ENCODE measurements at regions not wholly inside any gene's neighbourhood (a gene's known extent, or its start where the extent isn't known, plus 50 kb on each side); places are given as distances from the start of the nearest gene placed in this dataset.

- DNase-seq (no peak), ATAC-seq (no peak)
- intact Hi-C loops (cut with DNase I) = no loop called here
- Histone ChIP-seq H3K27ac (no peak overlapping the region), H3K4me1 (peaks cover 12% of the 10 kb centered on the region), H3K27me3 (ENCODE audit: low read depth) (no peaks in the 10 kb centered on the region), H3K9me3 (no peaks in the 10 kb centered on the region), H3K36me3 (no peaks in the 10 kb centered on the region), H3K4me3 (no peak overlapping the region)
- TF ChIP-seq, protein P1, sequence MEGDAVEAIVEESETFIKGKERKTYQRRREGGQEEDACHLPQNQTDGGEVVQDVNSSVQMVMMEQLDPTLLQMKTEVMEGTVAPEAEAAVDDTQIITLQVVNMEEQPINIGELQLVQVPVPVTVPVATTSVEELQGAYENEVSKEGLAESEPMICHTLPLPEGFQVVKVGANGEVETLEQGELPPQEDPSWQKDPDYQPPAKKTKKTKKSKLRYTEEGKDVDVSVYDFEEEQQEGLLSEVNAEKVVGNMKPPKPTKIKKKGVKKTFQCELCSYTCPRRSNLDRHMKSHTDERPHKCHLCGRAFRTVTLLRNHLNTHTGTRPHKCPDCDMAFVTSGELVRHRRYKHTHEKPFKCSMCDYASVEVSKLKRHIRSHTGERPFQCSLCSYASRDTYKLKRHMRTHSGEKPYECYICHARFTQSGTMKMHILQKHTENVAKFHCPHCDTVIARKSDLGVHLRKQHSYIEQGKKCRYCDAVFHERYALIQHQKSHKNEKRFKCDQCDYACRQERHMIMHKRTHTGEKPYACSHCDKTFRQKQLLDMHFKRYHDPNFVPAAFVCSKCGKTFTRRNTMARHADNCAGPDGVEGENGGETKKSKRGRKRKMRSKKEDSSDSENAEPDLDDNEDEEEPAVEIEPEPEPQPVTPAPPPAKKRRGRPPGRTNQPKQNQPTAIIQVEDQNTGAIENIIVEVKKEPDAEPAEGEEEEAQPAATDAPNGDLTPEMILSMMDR (IDR thresholded peaks at IDR 0.05) = no peak
Observed at GRCh38 chr5:52685566-52685965, 102.2 kb upstream of the ITGA1 start.

DNA sequence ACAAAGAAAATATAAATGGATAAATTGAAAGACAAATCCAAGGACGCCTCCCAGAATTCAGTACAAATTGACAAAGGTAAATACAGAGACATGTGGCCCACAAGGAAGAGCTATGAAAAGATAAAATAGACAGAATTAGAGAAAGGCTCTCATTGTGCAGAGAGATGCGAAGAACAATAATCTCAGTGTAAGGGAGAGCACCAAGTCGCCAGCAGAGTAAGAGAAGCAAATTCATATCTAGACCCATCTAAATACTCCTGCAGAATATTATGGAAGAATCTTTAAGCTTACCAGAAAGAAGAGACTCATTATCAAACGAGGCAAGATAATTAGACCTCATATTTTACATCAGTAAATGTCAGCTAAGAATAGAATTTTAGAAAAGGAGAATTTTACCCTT is 101.7 kb upstream of the ITGA1 start:
- H3K9me3 ChIP-seq = no peaks in the 10 kb centered on the region
- H3K4me1 ChIP-seq = peaks cover 16% of the 10 kb centered on the region
- H3K4me3 ChIP-seq = no peak overlapping the region
- no peak for ATAC-seq
- no peak overlapping the region for H3K27ac ChIP-seq
- no peak for DNase-seq
- no peaks in the 10 kb centered on the region for H3K36me3 ChIP-seq
- intact Hi-C loops (cut with DNase I) = no loop called here
- TF ChIP-seq, protein P1 (IDR thresholded peaks at IDR 0.05) = no peak
- no peaks in the 10 kb centered on the region for H3K27me3 ChIP-seq (ENCODE audit: low read depth)

DNA sequence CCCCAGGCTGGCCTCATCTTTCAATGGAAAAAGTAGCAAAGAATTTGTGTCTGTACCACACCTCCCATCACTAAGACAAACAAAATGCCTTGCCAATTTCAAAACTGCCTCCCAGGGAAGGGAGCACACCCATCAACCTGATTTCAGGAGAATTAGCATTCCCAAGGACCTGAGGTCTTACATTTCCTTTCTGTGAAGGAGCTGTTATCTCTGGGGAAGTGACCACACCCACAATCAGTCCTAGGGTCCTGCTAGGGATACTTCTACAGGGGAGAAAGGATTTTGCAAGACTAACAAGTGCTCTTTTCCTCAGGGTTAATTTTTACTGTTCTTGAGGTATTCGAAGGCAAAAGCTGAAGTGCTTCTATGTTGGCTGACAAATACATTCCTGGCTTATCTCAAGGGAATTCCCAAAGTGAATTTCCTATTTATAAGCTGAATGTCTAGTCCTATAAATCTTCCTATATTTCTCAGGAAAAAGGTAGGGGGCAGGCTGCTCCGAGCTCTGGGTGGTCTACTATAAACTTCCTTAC is 97.4 kb upstream of the ITGA1 start:
- intact Hi-C loops (cut with DNase I) = no loop called here
- Histone ChIP-seq H3K27me3 (ENCODE audit: low read depth) (no peaks in the 10 kb centered on the region), H3K4me3 (no peak overlapping the region), H3K27ac (peak overlapping the region; percentile 15), H3K36me3 (no peaks in the 10 kb centered on the region), H3K4me1 (peaks cover 26% of the 10 kb centered on the region), H3K9me3 (no peaks in the 10 kb centered on the region)
- DNase-seq = no peak
- ATAC-seq = peak; percentile 59 to 81
- TF ChIP-seq, protein P1 (IDR thresholded peaks at IDR 0.05) = no peak

DNA sequence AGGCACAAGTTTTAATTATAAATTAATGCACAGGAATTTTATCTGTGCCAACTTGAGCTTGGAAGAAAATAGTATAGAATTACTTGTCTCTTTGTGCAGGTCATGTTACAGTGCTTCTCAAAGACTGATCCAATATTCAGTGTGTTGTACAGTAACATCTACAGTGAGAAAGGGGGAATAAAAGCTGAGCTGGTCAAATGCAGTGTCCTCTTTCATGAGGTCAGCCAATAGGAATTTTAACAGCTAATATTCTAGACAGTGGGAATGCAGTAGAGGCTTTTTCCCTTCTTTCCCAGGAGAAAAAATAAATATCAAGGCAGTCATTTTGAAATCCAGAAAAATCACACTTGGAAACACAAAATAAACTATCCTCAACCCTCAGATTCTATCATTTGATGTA is 95.7 kb upstream of the ITGA1 start:
- H3K4me3 ChIP-seq = no peak overlapping the region
- H3K36me3 ChIP-seq = no peaks in the 10 kb centered on the region
- peaks cover 26% of the 10 kb centered on the region for H3K4me1 ChIP-seq
- no peaks in the 10 kb centered on the region for H3K9me3 ChIP-seq
- TF ChIP-seq, protein P1 (IDR thresholded peaks at IDR 0.05) = no peak
- no peak for ATAC-seq
- intact Hi-C loops (cut with DNase I) = no loop called here
- H3K27me3 ChIP-seq (ENCODE audit: low read depth) = no peaks in the 10 kb centered on the region
- DNase-seq = no peak
- H3K27ac ChIP-seq = no peak overlapping the region

DNA sequence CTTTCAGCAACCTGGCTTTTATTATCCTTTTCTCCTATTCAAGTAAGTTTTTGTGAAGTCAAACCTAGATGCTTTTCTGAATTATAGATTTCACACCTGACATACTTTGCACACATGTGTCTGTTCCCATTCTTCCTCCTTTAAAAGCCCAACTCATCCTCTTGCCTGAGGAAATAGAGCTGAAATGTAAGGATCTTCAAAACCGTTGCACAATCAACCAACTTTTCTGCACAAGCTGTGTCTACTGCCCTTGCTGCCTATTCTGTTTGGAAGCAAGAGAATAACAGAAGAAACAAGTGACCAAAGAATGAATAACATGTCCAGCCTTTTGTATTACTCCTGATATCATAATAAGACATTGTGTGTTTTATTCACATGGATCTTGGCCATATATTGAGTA is 95.1 kb upstream of the ITGA1 start:
- no peaks in the 10 kb centered on the region for H3K36me3 ChIP-seq
- intact Hi-C loops (cut with DNase I) = no loop called here
- H3K9me3 ChIP-seq = no peaks in the 10 kb centered on the region
- peaks cover 26% of the 10 kb centered on the region for H3K4me1 ChIP-seq
- TF ChIP-seq, protein P1 (IDR thresholded peaks at IDR 0.05) = no peak
- H3K27ac ChIP-seq = no peak overlapping the region
- ATAC-seq (no peak), DNase-seq (no peak)
- no peaks in the 10 kb centered on the region for H3K27me3 ChIP-seq (ENCODE audit: low read depth)
- H3K4me3 ChIP-seq = no peak overlapping the region

DNA sequence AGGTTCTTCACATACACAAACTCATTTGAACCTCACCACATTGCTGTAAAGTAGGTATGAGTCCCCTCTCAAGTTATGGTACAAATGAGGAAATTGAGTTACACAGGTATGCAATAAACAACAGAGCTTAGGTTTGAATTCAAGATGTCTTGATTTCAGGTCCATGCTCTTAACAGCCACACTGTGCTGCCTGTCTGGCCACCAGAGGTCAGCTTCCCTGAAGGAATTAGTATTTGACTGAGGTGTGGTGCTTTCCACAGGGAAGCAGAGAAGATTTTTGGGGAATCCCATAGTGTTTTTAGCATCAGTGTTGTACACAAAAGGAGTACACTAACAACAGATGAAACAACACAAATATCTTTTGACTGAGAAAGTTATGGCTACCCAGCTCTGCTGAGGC is 94.4 kb upstream of the ITGA1 start:
- ATAC-seq = peak; percentile 48 to 64
- TF ChIP-seq, protein P1 (IDR thresholded peaks at IDR 0.05) = peak; percentile 63
- Histone ChIP-seq H3K4me3 (no peak overlapping the region), H3K27me3 (ENCODE audit: low read depth) (no peaks in the 10 kb centered on the region), H3K4me1 (peaks cover 26% of the 10 kb centered on the region), H3K36me3 (no peaks in the 10 kb centered on the region), H3K9me3 (no peaks in the 10 kb centered on the region), H3K27ac (no peak overlapping the region)
- DNase-seq = no peak
- intact Hi-C loops (cut with DNase I) = no loop called here

All from lower lobe of right lung (tissue), 2 donors.